ENCODE measurements at regions not wholly inside any gene's neighbourhood (a gene's known extent, or its start where the extent isn't known, plus 50 kb on each side); places are given as distances from the start of the nearest gene placed in this dataset.
"Not testable (repeated sequence)": the region's sequence is repeated elsewhere in the genome, so short reads cannot be mapped to it uniquely, and the experiment has no call there.

GRCh38 chr14:105632010-105632409 lies 105.6 kb downstream of the TMEM121 start:
- no peak for DNase-seq
- Histone ChIP-seq H3K9me3 (peaks cover 0 to 5% (median 0%) of the 10 kb centered on the region in 3 donors), H3K27me3 (peaks cover 0 to 15% (median 0%) of the 10 kb centered on the region in 4 donors), H3K4me1 (no peaks in the 10 kb centered on the region), H3K36me3 (no peaks in the 10 kb centered on the region), H3K27ac (no peak overlapping the region), H3K4me3 (no peak overlapping the region)
- WGBS, 2 donors: 57 to 85% methylated on average over 1 to 3 of the region's 3 CpGs
- no peak for TF ChIP-seq POLR2A (IDR thresholded peaks at IDR 0.05)
- no peak for TF ChIP-seq CTCF (IDR thresholded peaks at IDR 0.05)
- intact Hi-C loops (cut with DNase I): no loop called here

- H3K27me3 ChIP-seq; H3K9me3 ChIP-seq; H3K27ac ChIP-seq; DNase-seq; H3K4me3 ChIP-seq; intact Hi-C loops (cut with DNase I); H3K36me3 ChIP-seq; H3K4me1 ChIP-seq: not testable (repeated sequence)
- 63 to 69% methylated on average over 7 of the region's 7 CpGs for WGBS, 2 donors
These were observed 107.2 kb downstream of the TMEM121 start for GRCh38 chr14:105633596-105633995.

GRCh38 chr14:105635560-105635959 lies 109.2 kb downstream of the TMEM121 start:
- TF ChIP-seq POLR2A (IDR thresholded peaks at IDR 0.05) (no peak), CTCF (IDR thresholded peaks at IDR 0.05) (no peak)
- no peak for DNase-seq
- H3K27ac ChIP-seq: no peak overlapping the region
- H3K4me3 ChIP-seq: no peak overlapping the region
- H3K36me3 ChIP-seq: no peaks in the 10 kb centered on the region
- peaks cover 0 to 5% (median 0%) of the 10 kb centered on the region in 3 donors for H3K9me3 ChIP-seq
- peaks cover 0 to 2% (median 0%) of the 10 kb centered on the region in 3 donors for H3K4me1 ChIP-seq
- 84% methylated on average over 6 of the region's 22 CpGs; no CpG with 5 or more reads in 1 of the 2 donors for WGBS, 2 donors
- H3K27me3 ChIP-seq: no peaks in the 10 kb centered on the region
- intact Hi-C loops (cut with DNase I): no loop called here

GRCh38 chr14:105636021-105636420 lies 109.6 kb downstream of the TMEM121 start:
- H3K36me3 ChIP-seq; intact Hi-C loops (cut with DNase I); H3K27me3 ChIP-seq; H3K4me1 ChIP-seq; H3K9me3 ChIP-seq; DNase-seq; H3K27ac ChIP-seq; H3K4me3 ChIP-seq: not testable (repeated sequence)
- WGBS, 2 donors: no CpG with 5 or more reads among the region's 7 CpGs

- DNase-seq: no peak
- H3K27me3 ChIP-seq: no peaks in the 10 kb centered on the region
- TF ChIP-seq CTCF (IDR thresholded peaks at IDR 0.05) (no peak), POLR2A (IDR thresholded peaks at IDR 0.05) (no peak)
- intact Hi-C loops (cut with DNase I): no loop called here
- no peak overlapping the region for H3K27ac ChIP-seq
- peaks cover 0 to 4% (median 0%) of the 10 kb centered on the region in 3 donors for H3K9me3 ChIP-seq
- H3K36me3 ChIP-seq: no peaks in the 10 kb centered on the region
- 57 to 100% methylated on average over 1 to 3 of the region's 4 CpGs for WGBS, 2 donors
- no peak overlapping the region for H3K4me3 ChIP-seq
- H3K4me1 ChIP-seq: peaks cover 0 to 7% (median 0%) of the 10 kb centered on the region in 3 donors
These were observed 110.6 kb downstream of the TMEM121 start for GRCh38 chr14:105636935-105637334.

GRCh38 chr14:105637345-105637744 lies 111.0 kb downstream of the TMEM121 start:
- H3K27ac ChIP-seq; H3K4me1 ChIP-seq; H3K27me3 ChIP-seq; H3K9me3 ChIP-seq; H3K36me3 ChIP-seq; H3K4me3 ChIP-seq; DNase-seq; intact Hi-C loops (cut with DNase I): not testable (repeated sequence)
- WGBS, 2 donors: 73% methylated on average over 3 of the region's 10 CpGs; no CpG with 5 or more reads in 1 of the 2 donors

- H3K9me3 ChIP-seq; H3K27me3 ChIP-seq; intact Hi-C loops (cut with DNase I); H3K36me3 ChIP-seq; H3K4me1 ChIP-seq; H3K4me3 ChIP-seq; DNase-seq: not testable (repeated sequence)
- peak overlapping the region in 1 of 4 donors; percentile 39 for H3K27ac ChIP-seq
- 70 to 75% methylated on average over 2 to 5 of the region's 33 CpGs for whole genome bisulfite sequencing, 2 donors
These were observed 113.9 kb downstream of the TMEM121 start for GRCh38 chr14:105639969-105640931.
